RPMI8226 (cell line): ENCODE measurements at regions not wholly inside any gene's neighbourhood (a gene's known extent, or its start where the extent isn't known, plus 50 kb on each side); places are given as distances from the start of the nearest gene placed in this dataset.

ENCODE experiments used
- DNase-seq: peaks from one replicate; pipeline ENCODE4 v3.0.0-alpha.2; 2015

DNA sequence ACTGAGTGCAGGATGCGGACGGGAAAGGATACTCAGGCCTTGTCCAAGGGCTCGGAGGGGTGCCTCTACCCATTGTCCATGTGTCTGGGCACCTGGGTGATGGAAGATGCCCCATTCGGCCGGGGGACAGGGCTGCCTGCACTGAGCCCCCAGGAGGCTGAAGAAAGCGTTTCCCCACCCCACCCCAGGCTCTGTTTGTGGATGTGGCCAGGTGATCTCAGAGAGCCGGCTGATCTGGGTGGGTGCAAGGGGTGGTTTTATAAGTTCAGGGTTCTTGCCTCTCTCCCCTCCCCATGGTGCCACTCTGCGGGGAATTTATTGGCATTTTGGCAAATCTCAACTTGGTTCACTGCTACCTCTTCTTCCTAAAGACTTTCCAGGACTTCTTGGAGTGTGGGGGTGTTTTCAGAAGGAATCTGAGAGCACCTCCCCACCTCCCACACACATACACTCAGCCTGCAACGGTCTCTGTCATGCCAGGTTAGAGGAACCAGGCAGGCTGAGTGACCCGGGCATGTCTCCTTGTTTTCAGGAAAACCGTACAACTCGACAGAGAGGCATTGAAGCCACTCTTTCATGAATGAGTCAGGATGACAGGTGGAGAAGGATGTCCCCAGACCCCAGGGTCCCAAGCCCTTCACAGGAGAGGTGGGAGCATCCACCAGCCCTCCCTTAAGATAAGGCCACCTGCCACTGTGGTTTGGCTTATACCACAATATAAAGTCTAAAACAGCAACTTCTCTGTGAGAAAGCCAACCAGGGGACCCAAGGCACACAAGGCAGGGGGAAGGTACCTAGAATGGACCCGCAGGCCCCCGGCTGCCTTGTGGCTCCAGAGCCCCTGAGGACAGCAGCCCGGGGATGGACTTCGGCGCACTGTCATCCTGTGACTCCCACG is 174.9 kb downstream of the ETS2 start:
- peak; percentile 34 for DNase-seq

DNA sequence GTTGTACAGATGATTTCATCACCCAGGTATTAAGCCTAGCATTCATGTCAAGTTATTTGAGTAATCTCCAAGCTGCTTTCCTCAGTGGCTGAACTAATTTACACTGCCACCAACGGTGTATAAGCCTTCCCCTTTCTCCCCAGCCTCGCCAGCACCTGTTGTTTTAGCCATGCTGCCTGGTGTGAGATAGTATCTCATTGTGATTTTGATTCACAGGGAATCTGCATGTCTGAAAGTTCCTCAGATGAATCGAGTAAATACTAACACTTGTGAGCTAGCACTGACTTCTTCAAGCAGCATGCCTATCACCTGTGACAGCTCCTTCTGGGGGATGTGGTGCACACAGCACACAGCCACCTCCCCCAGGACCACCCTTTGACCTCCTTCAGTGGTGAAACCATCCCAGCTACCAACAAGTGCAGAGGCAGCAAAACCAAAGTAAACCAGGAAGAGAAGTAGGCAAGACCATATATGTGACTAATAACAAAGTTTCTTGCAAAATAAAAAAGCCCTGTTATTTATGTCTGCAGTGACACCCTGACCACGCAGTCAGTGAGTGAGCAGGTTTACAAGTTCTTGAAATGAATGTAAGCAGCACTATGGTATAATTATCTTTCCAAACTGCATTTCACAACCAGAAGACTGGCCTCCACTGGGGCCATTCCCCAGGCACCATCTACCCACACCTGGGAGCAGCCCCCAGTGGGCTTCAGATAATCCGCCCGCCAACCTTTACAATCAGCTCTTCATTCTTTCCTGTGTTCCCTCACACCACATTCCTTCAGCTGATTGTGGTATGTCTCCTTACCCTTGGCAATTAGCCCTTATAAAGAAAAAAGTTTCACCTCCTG is 173.8 kb downstream of the ETS2 start:
- peak; percentile 54 for DNase-seq

DNA sequence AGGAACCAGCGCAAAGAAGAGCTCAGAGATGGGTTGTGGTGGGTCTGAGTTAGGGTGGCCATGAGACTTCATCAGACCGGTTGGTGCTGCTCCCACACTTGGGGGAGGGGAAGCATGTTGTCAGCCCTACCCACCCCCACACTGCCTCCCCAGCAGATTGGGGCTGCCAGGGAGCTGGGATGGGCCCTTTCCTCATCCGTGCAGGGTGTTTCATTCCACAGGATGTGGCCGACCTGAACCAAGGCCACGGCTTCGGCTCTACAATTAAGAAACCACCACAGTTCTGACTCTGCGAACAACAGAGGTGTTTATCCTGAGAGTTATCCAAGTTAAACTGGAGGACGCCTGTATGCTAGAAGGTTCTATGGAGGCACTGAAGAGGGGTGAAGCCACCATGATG is 171.2 kb downstream of the ETS2 start:
- DNase-seq: no peak

DNA sequence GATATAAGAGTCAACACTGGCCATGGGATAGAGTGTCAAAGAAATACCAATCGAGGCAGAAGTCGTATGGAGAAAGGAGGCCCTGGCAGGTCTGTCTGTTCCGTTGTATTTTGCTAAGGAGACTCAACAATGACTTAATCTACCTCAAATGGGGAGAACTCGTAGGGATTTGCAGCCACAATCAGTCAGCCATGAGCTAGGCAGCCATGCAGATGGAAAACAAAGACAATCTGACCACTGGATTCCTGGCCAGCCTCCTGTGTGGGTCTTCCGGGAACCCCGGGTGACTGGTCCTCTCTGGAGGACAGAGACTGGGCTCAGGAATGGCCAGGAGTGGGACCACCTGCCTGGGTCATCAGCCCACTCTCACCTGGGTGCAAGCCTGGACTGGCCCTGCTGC is 167.8 kb downstream of the ETS2 start:
- no peak for DNase-seq

- DNase-seq: no peak
Measured at GRCh38 chr21:38972078-38972477, 166.3 kb downstream of the ETS2 start.

DNA sequence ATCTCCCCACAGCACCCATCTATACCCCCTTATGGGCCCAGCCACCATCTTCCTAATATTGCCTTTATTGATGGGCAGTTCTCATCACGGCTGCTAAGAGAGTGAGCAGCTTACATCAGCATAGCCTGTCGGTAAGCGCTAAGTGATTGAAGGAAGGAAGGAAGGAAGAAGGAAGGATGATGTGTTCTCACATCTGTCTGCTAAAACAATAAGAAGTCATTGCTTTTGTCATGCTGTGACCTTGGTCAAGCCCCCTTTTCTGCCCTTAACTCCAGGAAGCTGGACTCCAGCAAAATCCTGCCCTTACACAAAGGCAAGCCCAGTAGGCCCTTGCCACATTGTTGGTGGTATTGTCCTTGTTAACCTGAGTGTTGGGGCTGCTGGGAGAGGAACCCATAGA is 165.0 kb downstream of the ETS2 start:
- no peak for DNase-seq

DNA sequence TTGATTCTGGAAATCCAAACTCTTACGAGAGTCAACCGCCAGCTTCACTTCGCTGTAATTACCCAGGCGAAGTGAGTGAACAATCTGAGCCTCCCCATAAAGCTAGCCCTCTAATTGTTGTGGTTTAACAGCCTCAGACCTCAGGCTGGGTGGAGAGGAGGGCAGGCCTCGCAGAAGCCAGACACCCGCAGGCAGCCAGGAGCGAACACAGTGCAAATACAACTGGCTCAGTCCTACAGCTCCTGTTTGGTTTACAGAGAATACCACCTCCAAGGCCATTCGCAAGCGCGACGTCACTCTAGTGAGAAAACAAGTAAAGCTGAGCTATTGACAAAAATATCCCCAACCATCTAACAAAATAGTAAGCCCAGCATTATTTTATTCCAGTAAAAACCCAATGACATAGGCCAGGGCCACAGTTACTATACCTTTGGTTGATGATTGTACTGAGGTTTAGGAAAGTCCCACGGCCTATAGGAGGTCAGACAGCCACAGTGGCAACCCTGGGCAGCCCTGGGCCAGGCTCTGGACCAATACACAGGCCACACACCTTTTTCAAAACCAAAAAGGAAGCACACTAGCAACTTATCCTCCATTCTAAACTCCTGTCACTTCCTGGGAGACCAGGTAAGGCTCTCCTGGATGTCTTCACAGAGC is 163.3 kb downstream of the ETS2 start:
- DNase-seq: no peak

- peak; percentile 78 for DNase-seq
Measured at GRCh38 chr21:38965910-38966504, 160.3 kb downstream of the ETS2 start.

- no peak for DNase-seq
Measured at GRCh38 chr21:38965241-38965640, 159.5 kb downstream of the ETS2 start.

- DNase-seq: no peak
Measured at GRCh38 chr21:38963006-38963405, 157.3 kb downstream of the ETS2 start.

DNA sequence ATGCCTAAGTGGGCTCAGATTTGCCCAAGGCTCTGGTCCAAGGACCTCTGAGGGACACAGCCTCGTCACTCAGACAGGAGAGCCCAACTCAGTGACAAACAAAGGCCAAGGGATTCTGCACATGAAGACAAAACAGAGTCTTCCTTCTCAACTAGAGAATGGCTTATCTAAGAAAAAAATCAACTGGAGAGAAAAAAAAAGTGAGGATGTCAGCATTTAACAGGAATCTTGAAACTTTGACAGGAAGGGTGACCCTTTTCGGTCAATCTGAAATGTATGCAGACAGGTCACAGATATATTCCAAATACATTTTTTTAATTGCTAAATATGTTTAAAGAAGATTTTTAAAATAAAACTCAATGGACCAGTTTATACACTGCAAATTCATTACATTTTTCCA is 154.5 kb downstream of the ETS2 start:
- DNase-seq: peak; percentile 21

- no peak for DNase-seq
Measured at GRCh38 chr21:38959692-38960061, 153.9 kb downstream of the ETS2 start.

DNA sequence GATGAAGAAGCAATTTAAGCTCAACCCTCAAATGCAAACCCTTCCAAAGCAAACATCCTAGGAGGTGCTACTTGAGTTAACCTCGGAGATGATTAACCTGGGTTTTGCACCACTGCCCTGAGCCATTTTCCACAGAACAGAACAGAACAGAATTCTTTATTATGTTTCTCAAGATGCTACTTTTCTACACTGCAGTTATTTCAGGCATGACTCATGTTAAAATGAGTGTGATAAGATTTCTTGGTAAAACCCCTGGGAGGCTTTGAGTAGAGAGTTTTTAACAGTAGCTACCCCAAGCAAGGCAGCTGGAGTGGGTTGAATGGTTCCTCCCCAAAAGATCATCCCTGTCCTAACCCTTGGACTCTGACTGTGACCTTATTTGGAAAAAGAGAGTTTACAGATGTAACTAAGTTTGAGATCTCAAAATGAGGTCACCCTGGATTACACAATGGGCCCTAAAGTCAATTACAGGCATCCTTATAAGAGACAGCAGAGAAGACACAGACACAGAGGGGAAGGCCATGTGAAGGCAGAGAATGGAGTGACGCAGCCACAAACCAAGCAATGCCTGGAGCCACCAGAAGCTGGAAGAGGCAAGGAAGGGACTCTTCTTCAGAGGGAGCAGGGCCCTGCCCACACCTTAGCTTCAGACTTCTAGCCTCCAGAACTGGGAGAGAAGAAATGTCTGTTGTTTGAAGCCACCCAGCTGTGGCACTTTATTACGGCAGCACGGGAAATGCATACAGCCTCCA is 153.4 kb downstream of the ETS2 start:
- no peak for DNase-seq

- no peak for DNase-seq
Measured at GRCh38 chr21:38958323-38958705, 152.6 kb downstream of the ETS2 start.

- DNase-seq: no peak
Measured at GRCh38 chr21:38957575-38958322, 152.0 kb downstream of the ETS2 start.

DNA sequence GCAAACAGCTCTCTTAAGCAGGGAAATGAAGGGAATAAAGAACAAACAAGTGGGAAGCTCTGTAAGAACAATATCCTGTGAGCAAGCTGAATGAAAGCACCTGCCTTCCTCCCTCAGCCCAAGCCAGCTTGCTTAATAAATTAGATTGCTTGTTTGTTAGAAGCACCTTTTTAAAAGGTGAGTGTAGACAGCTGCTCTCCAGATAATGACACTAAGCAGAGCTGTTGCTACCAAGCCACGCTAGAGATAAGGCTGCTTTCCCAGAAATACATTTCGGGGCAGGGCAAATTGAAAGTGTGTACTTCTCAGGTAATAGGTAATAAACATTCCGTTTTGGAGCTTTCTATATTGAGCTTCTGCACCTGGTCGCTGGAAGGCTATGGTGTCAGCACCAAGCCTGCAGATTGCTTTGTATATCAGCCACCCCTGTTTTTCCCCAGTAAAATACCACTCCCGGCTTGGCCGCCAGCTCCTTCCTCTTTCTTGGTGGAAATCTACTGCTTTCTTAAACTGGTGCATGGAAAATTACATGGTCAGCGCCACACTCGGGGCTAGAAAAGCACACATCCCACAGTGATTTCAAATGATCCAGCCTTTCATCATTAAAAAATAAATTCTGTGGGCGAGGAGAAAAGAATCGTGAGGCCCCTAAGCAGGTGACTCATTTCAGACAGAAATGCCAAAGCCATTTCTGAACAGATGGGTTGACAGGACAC is 151.3 kb downstream of the ETS2 start:
- peak; percentile 87 for DNase-seq

- no peak for DNase-seq
Measured at GRCh38 chr21:38956521-38956855, 150.8 kb downstream of the ETS2 start.

DNA sequence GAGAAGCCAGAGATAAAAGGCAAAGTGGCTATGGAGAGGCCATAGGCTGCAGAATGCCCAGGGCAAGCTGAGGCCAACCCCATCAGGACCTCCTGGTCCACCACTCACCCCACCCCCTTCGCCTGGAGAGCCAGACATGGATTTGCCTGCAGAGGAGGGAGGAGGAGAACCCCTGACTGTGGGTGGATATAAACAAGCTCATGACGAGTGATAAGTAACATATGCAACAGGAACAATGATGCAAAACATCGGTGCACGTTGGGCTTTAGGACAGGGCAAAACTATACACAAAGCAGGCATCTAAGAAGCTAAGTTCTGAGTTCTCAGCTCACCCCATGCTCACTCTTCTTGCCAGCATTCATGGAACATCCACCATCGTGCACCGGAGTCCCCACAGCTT is 150.3 kb downstream of the ETS2 start:
- DNase-seq: no peak

DNA sequence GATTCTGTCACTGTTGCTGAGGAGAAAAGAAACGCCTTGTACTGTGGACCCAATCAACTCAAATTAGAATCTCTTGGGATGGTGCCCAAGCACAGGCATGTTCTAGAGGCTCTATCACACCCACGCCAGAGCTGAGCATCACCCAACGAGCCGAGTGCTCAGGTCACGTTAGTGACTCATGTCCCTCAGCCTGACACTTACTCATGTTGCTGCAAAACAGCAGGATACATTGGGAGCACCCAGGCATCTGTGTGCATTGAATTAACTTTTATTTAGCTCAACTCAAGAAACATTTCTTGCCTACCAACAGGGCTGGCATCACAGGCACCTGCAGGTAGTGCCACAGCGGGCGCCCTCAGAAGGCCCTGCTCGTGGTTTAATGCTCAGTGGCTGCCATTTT is 149.8 kb downstream of the ETS2 start:
- peak; percentile 24 for DNase-seq

- DNase-seq: peak; percentile 66
Measured at GRCh38 chr21:38954588-38955004, 148.9 kb downstream of the ETS2 start.

- no peak for DNase-seq
Measured at GRCh38 chr21:38953516-38953915, 147.8 kb downstream of the ETS2 start.
